ENCODE measurements at regions not wholly inside any gene's neighbourhood (a gene's known extent, or its start where the extent isn't known, plus 50 kb on each side); places are given as distances from the start of the nearest gene placed in this dataset.

DNA sequence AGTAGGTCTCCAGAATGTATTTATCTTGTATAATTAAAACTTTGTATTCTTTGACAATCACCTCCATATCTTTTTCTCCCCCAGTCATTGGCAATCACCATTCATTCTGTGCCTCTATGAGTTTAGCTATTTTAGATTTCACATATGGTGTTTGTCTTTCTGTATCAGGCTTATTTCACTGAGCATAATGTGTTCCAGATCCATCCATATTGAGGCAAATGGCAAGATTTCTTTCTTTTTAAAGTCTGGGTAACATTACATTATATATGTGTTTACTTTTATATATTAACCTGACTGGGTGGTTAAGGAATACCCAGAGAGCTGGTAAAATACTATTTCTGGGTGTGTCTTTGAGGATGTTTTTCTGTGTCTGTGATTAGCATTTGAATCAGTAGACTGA is 486.6 kb downstream of the SQOR start (continued):
- TF ChIP-seq RAD21 (IDR thresholded peaks at IDR 0.05 in 1 of 2, conservative IDR thresholded peaks at IDR 0.05 in 1 of 2; ENCODE audit: low read depth in 2 of 2, low read length in 2 of 2) (no peak), SIRT6 (IDR thresholded peaks at IDR 0.05; ENCODE audit: low read length) (no peak)

All from H1 (cell line).